Activated CD4-positive, CD25-positive, alpha-beta regulatory T cell (primary cell): ENCODE measurements at regions not wholly inside any gene's neighbourhood (a gene's known extent, or its start where the extent isn't known, plus 50 kb on each side); places are given as distances from the start of the nearest gene placed in this dataset.

Experiments
- DNase-seq, 4 experiments: peaks; one replicate each; lab custom pipeline; 2025; lab: John Stamatoyannopoulos, UW

GRCh38 chr1:5597991-5598823, 394.0 kb downstream of the NPHP4 start:
- no peak for DNase-seq

GRCh38 chr1:5597171-5597850, 394.9 kb downstream of the NPHP4 start:
- DNase-seq: no peak

- DNase-seq: no peak
Measured at GRCh38 chr1:5596651-5597050, 395.6 kb downstream of the NPHP4 start.

GRCh38 chr1:5595531-5596170, 396.6 kb downstream of the NPHP4 start:
- no peak for DNase-seq

GRCh38 chr1:5594056-5594956, 397.9 kb downstream of the NPHP4 start:
- DNase-seq: no peak

DNA sequence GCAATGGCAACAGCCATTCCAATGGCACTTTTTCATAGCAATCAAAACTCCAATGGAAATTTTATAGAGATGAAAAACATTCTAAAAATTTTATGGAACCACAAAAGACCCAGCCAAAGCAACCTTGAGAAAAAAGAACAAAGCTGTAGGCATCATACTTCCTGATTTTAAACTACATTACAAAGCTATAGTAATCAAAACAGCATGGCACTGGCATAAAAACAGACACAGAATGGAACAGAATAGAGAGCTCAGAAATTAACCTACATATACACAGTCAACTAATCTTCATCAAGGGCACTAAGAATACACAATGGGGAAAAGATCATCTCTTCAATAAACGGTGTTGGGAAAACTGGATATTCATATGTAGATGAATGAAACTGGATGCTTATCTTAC, 401.5 kb downstream of the NPHP4 start:
- no peak for DNase-seq

DNA sequence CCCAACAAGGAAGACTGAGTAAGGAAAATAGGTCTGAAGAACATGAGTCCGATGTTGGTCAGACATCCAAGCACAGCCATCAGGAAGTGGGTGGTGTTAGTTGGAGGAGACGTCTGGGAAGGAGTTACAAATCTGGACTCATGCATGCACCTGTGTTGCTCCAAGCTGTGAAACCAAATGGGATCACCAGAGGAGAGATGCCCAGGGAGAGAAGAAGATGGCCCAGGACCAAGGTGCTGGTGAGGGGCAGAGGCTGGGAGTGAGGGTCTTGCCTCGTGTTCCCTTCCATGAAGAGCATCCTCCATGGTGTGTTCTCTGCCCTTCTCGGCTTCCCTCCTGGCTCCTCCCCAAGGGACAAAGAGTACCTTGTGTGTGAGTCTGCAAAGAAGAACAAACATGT, 405.6 kb downstream of the NPHP4 start:
- DNase-seq: no peak

DNA sequence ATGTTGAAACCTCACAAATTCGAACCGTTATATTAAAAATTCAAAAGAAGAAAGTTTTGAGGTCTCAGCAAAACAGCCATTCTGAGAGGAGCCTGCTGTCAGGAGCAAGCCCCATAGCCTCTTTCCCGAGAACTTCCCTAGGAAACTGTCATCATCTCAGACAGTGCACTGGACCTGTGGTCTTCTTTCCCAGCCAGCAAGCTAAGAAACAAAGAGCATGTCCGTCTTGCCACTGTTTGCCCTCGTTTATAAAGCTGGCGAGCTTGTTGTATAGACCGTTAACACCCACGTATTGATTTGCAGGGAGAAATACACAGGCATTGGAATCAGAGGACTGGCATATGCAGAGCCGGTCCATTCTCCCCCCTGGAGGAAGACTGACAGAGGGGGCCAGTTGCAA, 407.0 kb downstream of the NPHP4 start:
- DNase-seq: no peak

- no peak for DNase-seq
Measured at GRCh38 chr1:5580926-5581325, 411.3 kb downstream of the NPHP4 start.

- no peak for DNase-seq
Measured at GRCh38 chr1:5579966-5580365, 412.3 kb downstream of the NPHP4 start.

GRCh38 chr1:5578690-5579089, 413.5 kb downstream of the NPHP4 start:
- DNase-seq: no peak

DNA sequence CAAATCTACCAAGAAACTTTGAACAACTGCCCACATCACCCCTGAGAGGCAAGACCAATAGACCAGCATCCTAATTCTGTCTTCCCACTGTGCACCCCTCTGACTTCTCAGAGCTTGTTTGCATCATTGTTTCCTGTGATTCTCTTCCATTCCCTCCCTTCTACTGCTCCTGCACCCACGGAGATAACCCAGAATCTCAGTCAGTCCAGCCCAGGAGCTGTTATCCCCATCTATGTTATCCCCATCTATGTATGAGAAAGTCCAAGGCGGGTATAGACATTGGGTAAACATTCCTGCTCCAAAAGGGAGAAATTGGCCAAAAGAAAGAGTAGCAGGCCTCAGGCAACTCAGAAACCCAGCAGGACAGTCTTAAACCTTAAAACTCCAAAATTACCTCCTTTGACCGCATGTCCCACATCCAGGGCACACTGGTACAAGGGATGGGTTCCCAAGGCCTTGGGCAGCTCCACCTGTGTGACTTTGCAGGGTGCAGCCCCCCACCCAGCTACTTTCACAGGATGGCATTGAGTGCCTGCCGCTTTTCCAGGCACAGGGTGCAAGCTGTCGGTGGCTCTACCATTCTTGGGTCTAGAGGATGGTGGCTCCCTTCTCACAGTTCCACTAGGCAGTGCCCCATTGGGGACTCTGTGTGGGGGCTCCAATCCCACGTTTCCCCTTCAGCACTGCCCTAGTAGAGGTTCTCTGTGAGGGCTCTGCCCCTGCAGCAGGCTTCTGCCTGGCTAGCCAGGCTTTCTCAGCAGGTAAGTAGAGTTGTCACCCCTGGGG, 414.8 kb downstream of the NPHP4 start:
- no peak for DNase-seq

DNA sequence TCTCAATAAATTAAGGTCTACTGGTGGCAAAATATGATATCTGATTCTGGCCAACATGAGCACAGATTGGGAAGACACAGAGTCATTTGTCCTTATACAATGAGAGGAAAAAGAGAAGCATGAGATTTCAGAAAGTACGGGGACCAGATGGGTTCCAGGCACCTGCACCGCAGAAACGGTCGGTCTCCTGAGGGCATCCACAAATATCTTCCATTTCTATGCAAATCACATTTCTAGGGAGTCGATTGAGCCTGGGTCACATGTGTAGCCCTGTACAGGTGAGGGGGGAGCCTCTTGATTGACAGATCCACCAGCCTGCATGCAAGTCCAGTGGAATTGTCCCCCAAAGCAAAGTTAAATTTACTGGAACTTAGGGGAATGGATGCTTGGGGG, 415.6 kb downstream of the NPHP4 start:
- DNase-seq: no peak

DNA sequence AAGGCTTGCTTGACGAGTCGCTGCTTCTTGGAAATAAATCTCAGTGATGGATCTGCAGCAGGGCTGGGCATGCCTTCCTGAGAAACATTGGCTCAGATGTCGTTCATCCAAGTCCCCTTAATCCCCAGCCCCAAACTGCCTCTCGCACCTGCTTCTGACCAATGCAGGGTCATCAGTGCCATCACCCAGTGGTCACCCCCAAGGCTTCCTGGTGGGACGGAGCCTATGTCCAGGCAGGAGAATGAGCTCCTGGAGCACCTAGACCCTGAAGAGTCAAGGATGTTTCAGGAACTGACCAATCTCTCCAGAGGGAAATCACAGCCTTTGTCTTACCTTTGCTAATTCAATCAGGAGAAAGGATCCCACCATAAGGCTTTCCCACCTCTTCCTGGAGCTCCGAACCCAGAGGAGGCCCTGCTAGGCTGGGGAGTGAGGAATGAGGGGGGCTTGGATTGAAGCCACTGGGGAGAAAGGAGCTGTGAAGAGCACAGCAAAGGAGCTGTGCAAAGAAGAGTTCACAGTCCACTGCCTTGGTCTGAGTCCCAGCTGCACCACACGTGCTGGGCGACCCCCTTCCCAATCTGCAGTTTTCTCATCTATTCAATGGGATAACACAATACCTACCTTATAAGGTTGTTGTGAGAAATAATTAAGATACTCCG, 416.1 kb downstream of the NPHP4 start:
- DNase-seq: no peak

GRCh38 chr1:5575396-5575940, 416.8 kb downstream of the NPHP4 start:
- DNase-seq: no peak

DNA sequence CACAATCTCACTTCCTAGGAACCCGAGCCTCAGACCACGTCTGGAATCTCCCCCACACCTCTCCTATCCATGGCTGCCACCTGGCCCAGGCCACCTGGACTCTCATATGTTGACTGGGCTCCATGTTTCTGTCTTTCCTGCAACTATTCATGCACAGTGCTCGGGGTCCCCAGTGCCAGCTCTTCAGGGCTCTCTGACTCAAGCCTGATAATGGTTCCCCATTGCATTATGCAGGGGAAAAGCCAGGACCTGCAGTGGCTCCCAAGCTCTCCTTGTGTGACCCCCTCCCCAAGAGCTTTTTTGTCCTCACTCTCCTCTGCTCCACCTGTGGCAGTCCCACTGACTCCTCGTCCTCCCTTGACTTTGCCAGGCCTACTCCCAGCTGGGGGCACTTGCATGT, 417.6 kb downstream of the NPHP4 start:
- no peak for DNase-seq

GRCh38 chr1:5572794-5573193, 419.4 kb downstream of the NPHP4 start:
- no peak for DNase-seq

GRCh38 chr1:5571861-5572401, 420.3 kb downstream of the NPHP4 start:
- DNase-seq: no peak

DNA sequence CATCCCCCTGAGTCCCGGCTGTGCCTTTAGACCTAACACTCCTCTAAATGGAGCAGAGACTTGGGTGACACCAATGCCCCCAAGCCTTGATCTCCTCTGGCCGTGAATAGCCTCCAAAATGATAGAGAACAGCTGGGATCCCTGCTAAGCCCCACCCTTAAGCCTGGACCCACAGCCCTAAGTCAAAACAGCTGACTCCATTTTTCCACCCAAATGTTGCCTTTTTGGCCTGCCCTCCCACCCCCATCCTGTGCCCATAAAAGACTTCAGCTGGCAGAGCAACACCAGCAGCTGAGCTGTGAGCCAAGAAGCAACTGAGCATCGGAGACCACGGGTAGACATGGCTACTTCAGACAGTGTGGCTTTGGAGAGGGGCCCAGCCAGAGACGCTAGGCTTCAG, 420.8 kb downstream of the NPHP4 start:
- no peak for DNase-seq

GRCh38 chr1:5570931-5571330, 421.3 kb downstream of the NPHP4 start:
- DNase-seq: no peak
